Suprapubic skin (tissue), 4 donors: ENCODE measurements at regions not wholly inside any gene's neighbourhood (a gene's known extent, or its start where the extent isn't known, plus 50 kb on each side); places are given as distances from the start of the nearest gene placed in this dataset.

Experiments used
- DNase-seq, 2 donors: peaks; one replicate each; pipeline ENCODE4 v3.0.0-alpha.2; 2019; ENCODE audit warnings: low spot score in 2 of 2
- H3K27ac ChIP-seq: fragments of 200-600 bp; sonication (generic); one replicate; pipeline ENCODE4 v1.5.1; 2019
- H3K27me3 ChIP-seq: fragments of 200-600 bp; sonication (generic); one replicate; pipeline ENCODE4 v1.5.1; 2019
- H3K36me3 ChIP-seq: fragments of 200-600 bp; sonication (generic); one replicate; pipeline ENCODE4 v1.5.1; 2019
- H3K4me1 ChIP-seq: fragments of 200-600 bp; sonication (generic); one replicate; pipeline ENCODE4 v1.5.1; 2019
- H3K4me3 ChIP-seq: fragments of 200-600 bp; sonication (generic); one replicate; pipeline ENCODE4 v1.5.1; 2019; ENCODE audit warnings: mild to moderate bottlenecking
- H3K9me3 ChIP-seq: fragments of 200-600 bp; sonication (generic); one replicate; pipeline ENCODE4 v1.5.1; 2019
- CTCF ChIP-seq, 2 donors: fragments of 200-600 bp in 1 of 2; fragments of 450-650 bp in 1 of 2; sonication (generic) in 1 of 2; IDR thresholded peaks; one replicate each; pipeline ENCODE4 v1.5.1; 2016 to 2019; ENCODE audit warnings: antibody characterized with exemption in 2 of 2, mild to moderate bottlenecking in 1 of 2, moderate library complexity in 1 of 2
- EP300 ChIP-seq: sonication (generic); formaldehyde crosslinking; IDR thresholded peaks from one replicate; pipeline ENCODE4 v1.6.1; 2017; ENCODE audit warnings: antibody characterized with exemption
- POLR2A ChIP-seq, 2 donors: fragments of 450-650 bp; IDR thresholded peaks; one replicate each; pipeline ENCODE4 v1.6.1; 2017; ENCODE audit warnings: antibody characterized with exemption in 2 of 2, mild to moderate bottlenecking in 2 of 2, moderate library complexity in 2 of 2
- POLR2AphosphoS5 ChIP-seq, 3 donors: sonication (generic); formaldehyde crosslinking; IDR thresholded peaks; one replicate each; pipeline ENCODE4 v1.6.1; 2017; ENCODE audit warnings: antibody characterized with exemption in 3 of 3
- WGBS: methylation state at CpG from one replicate; pipeline ENCODE4 v1.1.5; 2018; 5-methylcytosine and 5-hydroxymethylcytosine counted together

GRCh38 chr2:179340678-179341077, 76.0 kb upstream of the SESTD1 start:
- TF ChIP-seq POLR2A (IDR thresholded peaks at IDR 0.05) (no peak), POLR2AphosphoS5 (IDR thresholded peaks at IDR 0.05) (no peak), EP300 (no peak), CTCF (IDR thresholded peaks at IDR 0.05) (no peak)
- no peak for DNase-seq
- H3K4me1 ChIP-seq = peaks cover 12% of the 10 kb centered on the region
- H3K9me3 ChIP-seq = no peaks in the 10 kb centered on the region
- H3K27me3 ChIP-seq = no peaks in the 10 kb centered on the region
- no peaks in the 10 kb centered on the region for H3K36me3 ChIP-seq
- 62% methylated on average over 4 of the region's 4 CpGs for WGBS
- H3K4me3 ChIP-seq = no peak overlapping the region
- no peak overlapping the region for H3K27ac ChIP-seq

GRCh38 chr2:179338681-179339080, 74.0 kb upstream of the SESTD1 start:
- Histone ChIP-seq H3K9me3 (no peaks in the 10 kb centered on the region), H3K27ac (no peak overlapping the region), H3K4me3 (no peak overlapping the region), H3K36me3 (no peaks in the 10 kb centered on the region), H3K4me1 (no peaks in the 10 kb centered on the region), H3K27me3 (no peaks in the 10 kb centered on the region)
- DNase-seq = no peak
- 74% methylated on average over 3 of the region's 3 CpGs for WGBS
- TF ChIP-seq CTCF (IDR thresholded peaks at IDR 0.05) = no peak
- no peak for TF ChIP-seq POLR2AphosphoS5 (IDR thresholded peaks at IDR 0.05)
- no peak for TF ChIP-seq EP300
- no peak for TF ChIP-seq POLR2A (IDR thresholded peaks at IDR 0.05)

- H3K27ac ChIP-seq = no peak overlapping the region
- 23% methylated on average over 4 of the region's 4 CpGs for WGBS
- DNase-seq = peak; percentile 62 to 77
These were observed 72.3 kb upstream of the SESTD1 start for GRCh38 chr2:179336782-179337534.

GRCh38 chr2:179335732-179336131, 71.1 kb upstream of the SESTD1 start:
- H3K4me3 ChIP-seq = no peak overlapping the region
- H3K4me1 ChIP-seq = no peaks in the 10 kb centered on the region
- H3K36me3 ChIP-seq = no peaks in the 10 kb centered on the region
- TF ChIP-seq CTCF (IDR thresholded peaks at IDR 0.05) (no peak), POLR2A (IDR thresholded peaks at IDR 0.05) (no peak), EP300 (no peak), POLR2AphosphoS5 (IDR thresholded peaks at IDR 0.05) (no peak)
- H3K27ac ChIP-seq = no peak overlapping the region
- H3K27me3 ChIP-seq = no peaks in the 10 kb centered on the region
- no peaks in the 10 kb centered on the region for H3K9me3 ChIP-seq
- DNase-seq = no peak
- WGBS = 62% methylated on average over 2 of the region's 2 CpGs

More at GRCh38 chr2:179336782-179337534, 72.3 kb upstream of the SESTD1 start:
- H3K27me3 ChIP-seq = no peaks in the 10 kb centered on the region
- H3K9me3 ChIP-seq = no peaks in the 10 kb centered on the region
- H3K4me1 ChIP-seq = no peaks in the 10 kb centered on the region
- no peak overlapping the region for H3K4me3 ChIP-seq
- no peaks in the 10 kb centered on the region for H3K36me3 ChIP-seq
- TF ChIP-seq POLR2AphosphoS5 (IDR thresholded peaks at IDR 0.05) = no peak
- no peak for TF ChIP-seq EP300
- TF ChIP-seq POLR2A (IDR thresholded peaks at IDR 0.05) = no peak
- TF ChIP-seq CTCF (IDR thresholded peaks at IDR 0.05) = no peak

GRCh38 chr2:179332903-179333302, 68.3 kb upstream of the SESTD1 start:
- Histone ChIP-seq H3K36me3 (no peaks in the 10 kb centered on the region), H3K27me3 (no peaks in the 10 kb centered on the region), H3K4me1 (no peaks in the 10 kb centered on the region), H3K9me3 (no peaks in the 10 kb centered on the region), H3K4me3 (no peak overlapping the region), H3K27ac (no peak overlapping the region)
- TF ChIP-seq POLR2A (IDR thresholded peaks at IDR 0.05) (no peak), POLR2AphosphoS5 (IDR thresholded peaks at IDR 0.05) (no peak), EP300 (no peak), CTCF (IDR thresholded peaks at IDR 0.05) (no peak)
- no peak for DNase-seq
- WGBS = 28% methylated on average over 2 of the region's 2 CpGs
